ENCODE measurements at regions not wholly inside any gene's neighbourhood (a gene's known extent, or its start where the extent isn't known, plus 50 kb on each side); places are given as distances from the start of the nearest gene placed in this dataset.
"Not testable (repeated sequence)": the region's sequence is repeated elsewhere in the genome, so short reads cannot be mapped to it uniquely, and the experiment has no call there.

GRCh38 chr4:106587558-106587957 is 219.0 kb upstream of the GIMD1 start:
- no peak for DNase-seq

- no peak for DNase-seq
Measured at GRCh38 chr4:106585915-106586349, 217.4 kb upstream of the GIMD1 start.

GRCh38 chr4:106584337-106584989 is 215.9 kb upstream of the GIMD1 start:
- no peak for DNase-seq

GRCh38 chr4:106583567-106583966 is 215.0 kb upstream of the GIMD1 start:
- DNase-seq: no peak

- no peak for DNase-seq
Measured at GRCh38 chr4:106583108-106583507, 214.5 kb upstream of the GIMD1 start.

GRCh38 chr4:106582103-106582502 is 213.5 kb upstream of the GIMD1 start:
- DNase-seq: no peak

- no peak for DNase-seq
Measured at GRCh38 chr4:106579236-106579635, 210.7 kb upstream of the GIMD1 start.

- no peak for DNase-seq
Measured at GRCh38 chr4:106569146-106570031, 200.8 kb upstream of the GIMD1 start.

GRCh38 chr4:106565727-106566126 is 197.1 kb upstream of the GIMD1 start:
- DNase-seq: no peak

GRCh38 chr4:106563637-106564036 is 195.1 kb upstream of the GIMD1 start:
- not testable (repeated sequence) for DNase-seq

GRCh38 chr4:106551724-106552123 is 183.1 kb upstream of the GIMD1 start:
- DNase-seq: no peak

GRCh38 chr4:106548446-106549044 is 180.0 kb upstream of the GIMD1 start:
- DNase-seq: no peak

- DNase-seq: no peak
Measured at GRCh38 chr4:106546370-106546769, 177.8 kb upstream of the GIMD1 start.

- DNase-seq: not testable (repeated sequence)
Measured at GRCh38 chr4:106542609-106543008, 174.0 kb upstream of the GIMD1 start.

- no peak for DNase-seq
Measured at GRCh38 chr4:106541253-106541652, 172.7 kb upstream of the GIMD1 start.

- no peak for DNase-seq
Measured at GRCh38 chr4:106530821-106531220, 162.2 kb upstream of the GIMD1 start.

- no peak for DNase-seq
Measured at GRCh38 chr4:106530024-106530361, 161.4 kb upstream of the GIMD1 start.

GRCh38 chr4:106529348-106530023 is 160.9 kb upstream of the GIMD1 start:
- no peak for DNase-seq

GRCh38 chr4:106527316-106527715 is 158.7 kb upstream of the GIMD1 start:
- no peak for DNase-seq

- DNase-seq: not testable (repeated sequence)
Measured at GRCh38 chr4:106525425-106525824, 156.8 kb upstream of the GIMD1 start.

GRCh38 chr4:106524772-106525171 is 156.2 kb upstream of the GIMD1 start:
- not testable (repeated sequence) for DNase-seq

- DNase-seq: no peak
Measured at GRCh38 chr4:106522839-106523238, 154.3 kb upstream of the GIMD1 start.

GRCh38 chr4:106512706-106513105 is 144.1 kb upstream of the GIMD1 start:
- DNase-seq: no peak

Measured in NCI-H446 treated with DMSO at 0.1 percent for 48 hours (cell line).